Smooth muscle cell (in vitro differentiated cells): ENCODE measurements at regions not wholly inside any gene's neighbourhood (a gene's known extent, or its start where the extent isn't known, plus 50 kb on each side); places are given as distances from the start of the nearest gene placed in this dataset.

Experiments used
- DNase-seq: peaks from one replicate; lab custom pipeline; 2025; ENCODE audit not compliant: unreplicated experiment; lab: John Stamatoyannopoulos, UW
- H2AFZ ChIP-seq: fragments of 200-600 bp; sonication (generic); 2 replicates; pipeline ENCODE4 v1.6.0; 2016; ENCODE audit warnings: antibody characterized with exemption, low read depth, mild to moderate bottlenecking
- H3F3A ChIP-seq: fragments of 200-600 bp; sonication (generic); 2 replicates; pipeline ENCODE4 v1.6.0; 2017; ENCODE audit warnings: antibody characterized with exemption, low read depth
- H3K27ac ChIP-seq: fragments of 200-600 bp; sonication (generic); 2 replicates; pipeline ENCODE4 v1.5.1; 2016; ENCODE audit warnings: low read depth, mild to moderate bottlenecking
- H3K27me3 ChIP-seq: fragments of 200-600 bp; sonication (generic); 2 replicates; pipeline ENCODE4 v1.6.1; 2016; ENCODE audit warnings: low read depth, mild to moderate bottlenecking
- H3K36me3 ChIP-seq: fragments of 200-600 bp; sonication (generic); 2 replicates; pipeline ENCODE4 v1.5.1; 2016; ENCODE audit warnings: low read depth
- H3K4me1 ChIP-seq: fragments of 200-600 bp; sonication (generic); 2 replicates; pipeline ENCODE4 v1.5.1; 2016; ENCODE audit warnings: low read depth
- H3K4me2 ChIP-seq: fragments of 200-600 bp; sonication (generic); 2 replicates; pipeline ENCODE4 v1.6.0; 2016; ENCODE audit warnings: mild to moderate bottlenecking
- H3K4me3 ChIP-seq: fragments of 200-600 bp; sonication (generic); 2 replicates; pipeline ENCODE4 v1.5.1; 2016; ENCODE audit warnings: mild to moderate bottlenecking
- H3K79me2 ChIP-seq: fragments of 200-600 bp; sonication (generic); 2 replicates; pipeline ENCODE4 v1.6.0; 2016; ENCODE audit warnings: low read depth, mild to moderate bottlenecking
- H3K9ac ChIP-seq: fragments of 200-600 bp; sonication (generic); 2 replicates; pipeline ENCODE4 v1.6.0; 2016; ENCODE audit warnings: low read depth
- H3K9me3 ChIP-seq: fragments of 200-600 bp; sonication (generic); replicated peaks from 2 replicates; pipeline ENCODE4 v1.5.1; 2016; ENCODE audit warnings: low read depth
- H4K20me1 ChIP-seq: fragments of 200-600 bp; sonication (generic); 2 replicates; pipeline ENCODE4 v1.6.0; 2016; ENCODE audit warnings: low read depth
- WGBS: methylation state at CpG from one replicate; pipeline ENCODE4 v1.1.7; 2016; ENCODE audit warnings: low lambda C conversion rate; 5-methylcytosine and 5-hydroxymethylcytosine counted together
- TF ChIP-seq, protein P1 (sequence below): fragments of 200-600 bp; sonication (generic); IDR thresholded peaks from 2 replicates; pipeline ENCODE4 v1.5.1; 2017; ENCODE audit warnings: borderline replicate concordance, mild to moderate bottlenecking, antibody characterized with exemption; ENCODE audit not compliant: insufficient read depth, poor library complexity, severe bottlenecking

DNA sequence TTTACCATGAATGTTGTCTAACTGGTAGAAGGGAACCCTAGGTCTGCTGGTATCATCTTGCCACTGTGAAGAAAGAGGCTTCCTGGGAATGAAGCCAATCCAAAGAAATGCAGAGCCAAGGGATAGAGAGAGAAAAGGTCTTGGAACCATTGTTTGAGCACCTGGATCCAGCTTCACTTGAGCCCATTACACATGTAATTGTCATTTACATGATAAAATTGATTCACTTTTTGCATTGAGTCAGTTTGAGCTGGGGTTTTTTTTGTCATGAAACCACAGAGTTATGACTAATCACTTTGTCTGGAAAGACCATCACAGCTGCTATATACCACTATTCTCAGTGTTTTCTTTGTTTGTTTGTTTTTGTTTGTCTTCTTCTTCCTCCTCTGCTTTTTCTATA, 112.3 kb downstream of the CBLN4 start:
- no peaks in the 10 kb centered on the region for H3K79me2 ChIP-seq
- H2AFZ ChIP-seq = no peak overlapping the region
- no peak overlapping the region for H3K9ac ChIP-seq
- no peaks in the 10 kb centered on the region for H3K27me3 ChIP-seq
- DNase-seq = no peak
- no peaks in the 10 kb centered on the region for H4K20me1 ChIP-seq
- peaks cover 15% of the 10 kb centered on the region for H3K9me3 ChIP-seq
- H3K4me2 ChIP-seq = no peak overlapping the region
- TF ChIP-seq, protein P1, sequence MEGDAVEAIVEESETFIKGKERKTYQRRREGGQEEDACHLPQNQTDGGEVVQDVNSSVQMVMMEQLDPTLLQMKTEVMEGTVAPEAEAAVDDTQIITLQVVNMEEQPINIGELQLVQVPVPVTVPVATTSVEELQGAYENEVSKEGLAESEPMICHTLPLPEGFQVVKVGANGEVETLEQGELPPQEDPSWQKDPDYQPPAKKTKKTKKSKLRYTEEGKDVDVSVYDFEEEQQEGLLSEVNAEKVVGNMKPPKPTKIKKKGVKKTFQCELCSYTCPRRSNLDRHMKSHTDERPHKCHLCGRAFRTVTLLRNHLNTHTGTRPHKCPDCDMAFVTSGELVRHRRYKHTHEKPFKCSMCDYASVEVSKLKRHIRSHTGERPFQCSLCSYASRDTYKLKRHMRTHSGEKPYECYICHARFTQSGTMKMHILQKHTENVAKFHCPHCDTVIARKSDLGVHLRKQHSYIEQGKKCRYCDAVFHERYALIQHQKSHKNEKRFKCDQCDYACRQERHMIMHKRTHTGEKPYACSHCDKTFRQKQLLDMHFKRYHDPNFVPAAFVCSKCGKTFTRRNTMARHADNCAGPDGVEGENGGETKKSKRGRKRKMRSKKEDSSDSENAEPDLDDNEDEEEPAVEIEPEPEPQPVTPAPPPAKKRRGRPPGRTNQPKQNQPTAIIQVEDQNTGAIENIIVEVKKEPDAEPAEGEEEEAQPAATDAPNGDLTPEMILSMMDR = no peak
- H3K4me3 ChIP-seq = no peak overlapping the region
- no peak overlapping the region for H3K27ac ChIP-seq
- H3K4me1 ChIP-seq = no peaks in the 10 kb centered on the region
- H3F3A ChIP-seq = no peaks in the 10 kb centered on the region
- H3K36me3 ChIP-seq = no peaks in the 10 kb centered on the region

DNA sequence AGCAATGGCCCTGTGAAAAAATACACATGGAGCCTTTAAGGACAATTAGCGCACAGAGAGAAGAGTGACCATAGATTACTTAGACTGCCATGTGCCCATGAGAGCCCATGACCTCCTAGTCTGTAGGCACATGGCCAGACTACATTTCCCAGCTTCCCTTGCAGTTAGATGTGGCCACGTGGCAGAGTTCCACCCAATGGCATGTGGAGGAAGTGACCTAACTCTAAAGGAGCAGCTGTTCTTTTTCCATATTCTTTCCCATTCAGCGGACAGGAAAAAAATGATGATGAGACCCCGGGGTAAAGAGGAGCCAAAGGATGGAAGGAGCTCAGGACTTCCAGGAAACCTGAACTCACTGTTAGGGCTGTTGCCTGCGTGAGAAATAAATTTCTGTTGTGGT, 116.6 kb downstream of the CBLN4 start:
- no peaks in the 10 kb centered on the region for H3K36me3 ChIP-seq
- no peaks in the 10 kb centered on the region for H3F3A ChIP-seq
- H3K79me2 ChIP-seq = no peaks in the 10 kb centered on the region
- no peak overlapping the region for H3K4me3 ChIP-seq
- H3K27me3 ChIP-seq = no peaks in the 10 kb centered on the region
- H3K4me1 ChIP-seq = no peaks in the 10 kb centered on the region
- H3K9me3 ChIP-seq = peaks cover 9% of the 10 kb centered on the region
- no peak overlapping the region for H2AFZ ChIP-seq
- no peak overlapping the region for H3K9ac ChIP-seq
- H3K4me2 ChIP-seq = no peak overlapping the region
- TF ChIP-seq, protein P1 = no peak
- no peak for DNase-seq
- no peak overlapping the region for H3K27ac ChIP-seq
- no peaks in the 10 kb centered on the region for H4K20me1 ChIP-seq
- 64% methylated on average over 5 of the region's 5 CpGs for WGBS

DNA sequence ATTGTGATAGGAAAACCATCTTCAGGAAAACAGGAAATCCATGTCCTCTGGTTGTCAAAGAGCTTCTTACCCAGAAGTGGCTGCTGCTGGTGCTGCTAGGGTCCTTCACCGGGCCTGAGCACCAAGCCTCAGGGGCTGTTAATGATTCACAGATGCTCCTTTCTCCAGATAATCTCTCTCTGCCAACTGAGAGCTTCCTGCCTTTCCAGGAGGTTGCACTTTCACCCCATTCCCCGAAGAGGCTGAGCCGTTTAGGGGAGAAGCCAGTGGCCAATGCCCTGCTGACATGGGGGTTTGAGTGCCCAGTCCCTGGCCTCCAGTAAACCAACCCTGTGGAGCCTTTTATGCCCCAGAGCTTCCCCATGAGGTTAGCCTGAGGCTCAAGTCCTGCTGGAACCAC, 122.4 kb downstream of the CBLN4 start:
- H3K9me3 ChIP-seq = peaks cover 4% of the 10 kb centered on the region
- H3K79me2 ChIP-seq = no peaks in the 10 kb centered on the region
- TF ChIP-seq, protein P1 = no peak
- H3K4me2 ChIP-seq = no peak overlapping the region
- no peaks in the 10 kb centered on the region for H4K20me1 ChIP-seq
- WGBS = 91% methylated on average over 3 of the region's 3 CpGs
- no peak overlapping the region for H3K9ac ChIP-seq
- H3K4me3 ChIP-seq = no peak overlapping the region
- H3F3A ChIP-seq = no peaks in the 10 kb centered on the region
- H3K27me3 ChIP-seq = no peaks in the 10 kb centered on the region
- no peak overlapping the region for H2AFZ ChIP-seq
- H3K4me1 ChIP-seq = no peaks in the 10 kb centered on the region
- no peak overlapping the region for H3K27ac ChIP-seq
- H3K36me3 ChIP-seq = no peaks in the 10 kb centered on the region
- no peak for DNase-seq

DNA sequence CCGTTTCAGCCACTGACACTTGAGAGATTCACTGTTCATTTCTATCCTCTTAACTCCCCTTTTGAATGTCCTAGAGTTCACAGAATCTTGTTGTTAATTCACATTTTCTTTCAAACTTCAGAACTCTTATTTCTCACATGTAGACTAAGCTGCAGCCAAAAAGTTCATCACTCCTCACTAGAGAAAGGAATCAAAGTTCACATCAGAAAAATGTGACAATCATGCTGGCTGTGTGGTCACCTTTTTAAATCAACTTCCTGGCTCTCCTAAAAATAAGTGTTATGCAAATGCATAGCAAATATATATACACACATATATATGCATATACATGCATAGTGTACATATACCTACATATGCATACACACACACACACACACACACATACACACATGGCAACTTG, 123.0 kb downstream of the CBLN4 start:
- TF ChIP-seq, protein P1 = no peak
- Histone ChIP-seq H3K27me3 (no peaks in the 10 kb centered on the region), H3K9ac (no peak overlapping the region), H3K9me3 (peaks cover 4% of the 10 kb centered on the region), H2AFZ (no peak overlapping the region), H3F3A (no peaks in the 10 kb centered on the region), H4K20me1 (no peaks in the 10 kb centered on the region), H3K27ac (no peak overlapping the region), H3K4me3 (no peak overlapping the region), H3K4me1 (no peaks in the 10 kb centered on the region), H3K79me2 (no peaks in the 10 kb centered on the region), H3K4me2 (no peak overlapping the region), H3K36me3 (no peaks in the 10 kb centered on the region)
- no peak for DNase-seq
- WGBS = 59% methylated on average over 1 of the region's 1 CpG
